MG63 (cell line): ENCODE measurements at regions not wholly inside any gene's neighbourhood (a gene's known extent, or its start where the extent isn't known, plus 50 kb on each side); places are given as distances from the start of the nearest gene placed in this dataset.

Source experiments
- DNase-seq: peaks from one replicate; pipeline ENCODE4 v3.0.0-alpha.2; 2020
- H3K27me3 ChIP-seq: fragments of 250-450 bp; sonication (Bioruptor Pico); 2 replicates; pipeline ENCODE4 v1.5.1; 2020; ENCODE audit warnings: mild to moderate bottlenecking, moderate library complexity
- H3K36me3 ChIP-seq: fragments of 250-450 bp; sonication (Bioruptor Pico); 2 replicates; pipeline ENCODE4 v1.5.1; 2020; ENCODE audit warnings: mild to moderate bottlenecking, moderate library complexity
- H3K4me3 ChIP-seq: fragments of 250-450 bp; sonication (Bioruptor Pico); 2 replicates; pipeline ENCODE4 v1.5.1; 2020; ENCODE audit warnings: mild to moderate bottlenecking, moderate library complexity
- H3K9me3 ChIP-seq: fragments of 250-450 bp; sonication (Bioruptor Pico); 2 replicates; pipeline ENCODE4 v1.5.1; 2020; ENCODE audit warnings: mild to moderate bottlenecking, moderate library complexity

DNA sequence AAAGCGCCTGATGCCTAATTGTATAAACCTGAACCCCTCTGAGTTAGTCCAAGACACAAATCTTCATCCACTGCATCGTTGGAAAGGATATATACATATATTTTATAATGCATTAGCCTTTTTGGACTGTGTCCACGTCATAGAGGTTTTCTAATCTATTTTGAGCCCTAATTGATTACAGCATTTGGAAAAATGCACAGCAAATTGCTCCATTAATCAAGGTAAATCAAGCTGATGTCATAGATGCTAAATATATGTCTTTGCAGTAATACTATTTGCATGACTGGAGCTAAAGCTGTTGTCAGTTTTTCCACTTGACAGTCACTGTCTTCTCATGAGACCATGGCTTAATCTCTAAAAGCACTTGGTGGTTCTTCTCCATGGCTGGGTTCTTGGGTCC, 483.5 kb upstream of the TNC start:
- Histone ChIP-seq H3K4me3 (no peak overlapping the region), H3K27me3 (no peaks in the 10 kb centered on the region), H3K36me3 (no peaks in the 10 kb centered on the region), H3K9me3 (no peaks in the 10 kb centered on the region; the same call in 1 of the 2 replicates)
- DNase-seq, result no peak

DNA sequence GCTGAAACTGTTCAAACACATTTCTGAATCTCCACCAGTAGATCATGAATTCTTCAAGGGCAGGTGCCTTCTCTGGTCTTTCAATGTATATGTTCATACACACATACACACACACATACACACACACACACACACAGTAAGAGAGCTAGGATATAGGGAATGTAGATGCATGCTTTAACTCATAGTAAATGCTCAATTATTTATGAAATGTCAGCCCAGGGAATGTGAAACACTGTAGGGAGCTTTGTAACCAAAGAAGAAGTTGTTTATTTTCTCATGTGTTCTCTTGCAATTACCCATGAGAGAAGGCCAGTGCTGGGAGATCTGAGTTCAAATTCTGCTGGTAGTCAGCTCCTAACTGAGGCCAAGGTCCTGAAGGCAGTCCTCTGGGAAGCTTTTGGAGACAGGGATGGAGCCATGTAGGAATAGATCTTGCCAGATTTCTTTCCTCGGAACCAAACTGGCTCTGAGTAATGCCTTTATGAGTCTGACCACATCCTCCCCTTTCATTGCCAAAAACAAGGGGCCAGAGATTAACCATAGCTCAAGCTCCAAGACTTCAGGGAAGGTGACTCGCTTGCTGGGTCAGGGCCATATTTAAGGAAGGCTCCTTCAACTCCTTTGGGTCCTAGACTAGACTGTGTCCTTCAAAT, 487.0 kb upstream of the TNC start:
- no peak overlapping the region for H3K4me3 ChIP-seq
- peaks cover 6% of the 10 kb centered on the region for H3K9me3 ChIP-seq
- no peaks in the 10 kb centered on the region for H3K27me3 ChIP-seq
- peak; percentile 89 for DNase-seq
- H3K36me3 ChIP-seq, result no peaks in the 10 kb centered on the region

DNA sequence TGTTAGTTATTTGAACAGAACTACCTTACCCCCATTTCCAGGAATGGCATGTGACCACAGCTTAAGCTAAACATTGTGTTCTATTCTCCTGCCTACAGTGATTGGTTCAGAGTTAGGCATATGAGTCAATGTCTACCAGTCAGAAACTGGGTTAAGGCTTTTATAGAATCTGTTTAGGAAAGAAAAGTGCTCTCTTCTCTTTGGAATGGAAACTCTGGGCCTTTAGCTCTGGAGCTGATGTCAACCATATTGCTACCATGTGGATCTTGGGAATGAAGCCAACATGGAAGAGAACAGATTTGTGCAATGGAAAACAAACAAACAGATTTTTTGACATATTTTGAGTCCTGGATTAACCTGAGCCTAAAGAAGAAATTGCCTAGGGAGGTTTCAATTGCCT, 488.9 kb upstream of the TNC start:
- DNase-seq, result no peak
- H3K4me3 ChIP-seq, result no peak overlapping the region
- peaks cover 6% of the 10 kb centered on the region for H3K9me3 ChIP-seq
- H3K36me3 ChIP-seq, result no peaks in the 10 kb centered on the region
- H3K27me3 ChIP-seq, result no peaks in the 10 kb centered on the region

DNA sequence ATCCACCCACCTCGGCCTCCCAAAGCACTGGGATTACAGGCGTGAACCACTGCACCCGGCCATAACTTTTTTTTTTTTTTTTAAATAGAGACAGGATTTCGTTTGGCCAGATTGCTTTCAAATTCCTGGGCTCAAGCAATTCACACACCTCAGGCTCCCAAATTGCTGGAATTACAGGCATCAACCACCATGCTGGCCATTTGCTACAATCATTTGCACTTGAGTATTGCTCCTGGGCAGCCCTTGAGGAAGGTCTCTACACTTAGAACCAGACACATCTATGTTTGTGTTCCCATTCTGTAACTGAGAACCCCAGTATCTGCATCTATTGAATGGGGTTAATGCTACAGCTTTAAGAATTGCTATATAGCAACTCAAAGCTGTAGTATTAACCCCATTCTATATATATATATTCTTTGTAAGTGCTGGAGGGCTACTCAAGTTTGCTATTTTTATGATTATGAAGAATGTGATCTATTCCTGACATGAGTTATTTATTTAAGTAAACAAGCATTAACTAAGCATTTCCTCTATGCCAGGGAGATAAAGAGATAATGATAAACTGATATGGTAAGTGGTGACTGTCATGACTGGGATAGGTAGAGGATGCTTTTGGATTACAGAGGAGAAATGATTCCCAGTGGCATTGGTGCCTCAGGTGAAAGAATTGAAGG, 496.5 kb upstream of the TNC start:
- Histone ChIP-seq H3K9me3 (peaks cover 1% of the 10 kb centered on the region), H3K4me3 (no peak overlapping the region), H3K27me3 (no peaks in the 10 kb centered on the region), H3K36me3 (no peaks in the 10 kb centered on the region)
- DNase-seq, result no peak

DNA sequence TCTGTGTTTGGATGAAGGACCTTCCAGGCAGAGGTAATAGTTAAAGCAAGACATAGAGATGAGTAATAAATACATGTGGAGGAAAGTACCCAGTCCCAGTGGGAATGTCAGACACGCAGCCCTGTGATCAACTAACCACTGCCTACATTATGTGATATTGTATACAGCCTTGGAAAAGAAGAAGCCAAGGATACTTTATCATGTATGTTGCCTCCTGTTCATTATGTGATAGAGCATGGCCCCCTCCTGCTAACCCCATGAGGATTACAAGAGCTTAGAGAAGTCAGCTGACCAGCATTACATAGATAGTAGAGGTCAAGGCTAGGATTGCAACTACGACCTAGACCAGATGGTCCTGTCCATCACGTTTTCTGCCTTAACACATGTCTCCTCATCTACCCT, 497.0 kb upstream of the TNC start:
- H3K27me3 ChIP-seq, result no peaks in the 10 kb centered on the region
- no peaks in the 10 kb centered on the region for H3K9me3 ChIP-seq
- DNase-seq, result no peak
- no peaks in the 10 kb centered on the region for H3K36me3 ChIP-seq
- H3K4me3 ChIP-seq, result no peak overlapping the region

DNA sequence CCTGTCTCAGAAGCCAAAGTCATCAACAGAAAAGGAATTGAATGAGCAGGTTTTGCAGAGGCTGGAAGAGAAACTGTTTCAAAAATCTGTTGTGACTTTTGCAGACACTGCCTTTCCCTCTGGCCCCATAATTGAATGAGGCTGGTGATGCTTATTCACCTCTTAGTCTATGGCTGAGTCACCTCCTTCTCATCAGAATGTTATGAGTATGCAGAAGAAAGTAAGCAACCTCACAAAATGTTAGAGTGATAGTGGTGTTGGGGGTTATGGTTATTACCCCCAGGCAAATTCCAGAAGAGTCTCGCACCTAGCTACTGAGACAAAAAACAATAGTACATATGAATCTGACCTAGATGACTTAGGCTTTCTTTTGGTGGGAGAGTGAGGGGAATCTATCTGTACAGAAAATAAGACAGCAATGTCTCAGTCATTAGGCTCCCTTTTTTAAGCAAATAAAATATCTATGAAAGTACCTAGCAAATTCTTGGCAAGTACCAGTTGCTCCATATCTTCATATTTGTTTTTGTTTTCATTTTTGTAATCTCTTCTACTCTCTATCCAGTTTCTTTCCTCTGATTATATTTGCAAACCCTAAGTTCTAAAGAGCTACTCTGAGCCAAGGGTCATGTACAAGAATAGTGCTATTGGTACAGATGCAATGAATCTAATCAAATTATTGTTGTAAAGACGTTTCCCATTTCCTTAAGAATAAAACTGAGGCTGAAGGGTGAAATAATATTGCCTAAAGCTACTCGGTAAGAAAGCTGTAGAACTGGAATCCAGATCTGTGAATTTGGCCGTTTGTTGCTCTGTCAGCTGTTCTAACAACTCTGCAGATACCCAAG, 498.1 kb upstream of the TNC start:
- H3K4me3 ChIP-seq, result no peak overlapping the region
- H3K36me3 ChIP-seq, result no peaks in the 10 kb centered on the region
- DNase-seq, result peak; percentile 51
- no peaks in the 10 kb centered on the region; the same call in 1 of the 2 replicates for H3K9me3 ChIP-seq
- no peaks in the 10 kb centered on the region for H3K27me3 ChIP-seq

DNA sequence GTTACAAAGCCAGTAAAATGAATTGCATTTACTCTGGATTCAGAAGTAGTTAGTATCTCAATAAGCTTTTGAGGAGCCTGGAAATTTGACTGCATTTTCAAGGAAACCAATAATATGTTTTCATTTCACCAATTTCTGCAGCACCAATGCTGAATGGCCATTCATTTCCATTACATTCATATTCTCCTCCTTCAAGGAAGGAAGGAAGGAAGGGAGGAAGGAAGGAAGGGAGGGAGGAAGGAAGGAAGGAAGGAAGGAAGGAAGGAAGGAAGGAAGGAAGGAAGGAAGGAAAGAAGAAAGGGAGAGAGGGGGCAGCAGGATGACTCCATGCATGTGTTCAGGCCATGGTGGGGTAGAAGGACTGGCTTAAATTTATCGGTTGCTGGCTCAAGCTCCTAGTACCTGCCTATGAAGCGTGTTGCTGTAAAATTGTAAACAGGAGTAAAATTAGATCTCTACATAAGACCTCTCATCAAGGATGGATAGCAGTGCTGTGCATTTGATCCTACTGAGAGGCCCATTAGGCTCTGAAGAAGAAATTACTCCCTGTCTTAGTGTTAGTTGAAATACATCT, 498.8 kb upstream of the TNC start:
- no peak overlapping the region for H3K4me3 ChIP-seq
- DNase-seq, result no peak
- H3K9me3 ChIP-seq, result no peaks in the 10 kb centered on the region; the same call in 1 of the 2 replicates
- H3K36me3 ChIP-seq, result no peaks in the 10 kb centered on the region
- no peaks in the 10 kb centered on the region for H3K27me3 ChIP-seq

DNA sequence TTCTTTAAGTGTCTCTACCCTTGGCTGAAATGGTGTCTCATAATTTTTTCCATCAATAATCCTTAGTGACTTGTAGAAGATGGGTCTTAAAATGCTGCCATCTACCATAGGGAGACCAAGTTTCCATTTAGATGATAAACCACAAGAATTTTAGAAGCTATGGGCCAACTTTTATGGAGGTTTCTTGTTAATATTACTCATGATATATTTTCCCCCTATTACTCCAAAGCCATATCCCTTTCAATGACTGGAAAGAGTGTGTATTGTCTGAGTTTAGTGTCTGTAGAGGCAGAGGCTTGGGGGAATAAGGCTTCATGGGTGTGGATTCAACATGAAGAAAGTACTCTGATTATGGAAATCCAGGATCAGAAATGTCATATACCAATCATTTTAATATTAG, 507.3 kb upstream of the TNC start:
- Histone ChIP-seq H3K27me3 (no peaks in the 10 kb centered on the region), H3K36me3 (no peaks in the 10 kb centered on the region), H3K4me3 (no peak overlapping the region), H3K9me3 (no peaks in the 10 kb centered on the region; the same call in 1 of the 2 replicates)
- DNase-seq, result no peak

DNA sequence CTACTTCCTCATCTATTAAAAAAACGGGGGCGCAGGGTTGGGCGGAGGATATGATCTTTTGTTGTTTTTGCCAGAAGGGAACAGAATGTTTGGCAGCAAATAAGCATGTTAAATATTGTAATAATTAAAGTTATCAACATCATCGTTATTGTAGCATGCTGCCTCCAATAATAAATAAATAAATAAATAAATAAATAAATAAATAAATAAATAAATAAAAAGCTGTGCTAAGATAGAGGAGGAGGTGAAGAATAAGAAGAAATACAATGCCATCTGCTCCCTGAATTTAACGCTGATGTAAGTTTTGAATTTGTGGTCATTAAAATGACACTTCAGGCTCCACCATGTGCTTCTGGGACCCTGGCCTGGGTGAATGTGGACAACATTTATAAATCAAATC, 508.0 kb upstream of the TNC start:
- H3K36me3 ChIP-seq, result no peaks in the 10 kb centered on the region
- no peak for DNase-seq
- H3K27me3 ChIP-seq, result no peaks in the 10 kb centered on the region
- H3K4me3 ChIP-seq, result no peak overlapping the region
- H3K9me3 ChIP-seq, result no peaks in the 10 kb centered on the region; the same call in 1 of the 2 replicates

DNA sequence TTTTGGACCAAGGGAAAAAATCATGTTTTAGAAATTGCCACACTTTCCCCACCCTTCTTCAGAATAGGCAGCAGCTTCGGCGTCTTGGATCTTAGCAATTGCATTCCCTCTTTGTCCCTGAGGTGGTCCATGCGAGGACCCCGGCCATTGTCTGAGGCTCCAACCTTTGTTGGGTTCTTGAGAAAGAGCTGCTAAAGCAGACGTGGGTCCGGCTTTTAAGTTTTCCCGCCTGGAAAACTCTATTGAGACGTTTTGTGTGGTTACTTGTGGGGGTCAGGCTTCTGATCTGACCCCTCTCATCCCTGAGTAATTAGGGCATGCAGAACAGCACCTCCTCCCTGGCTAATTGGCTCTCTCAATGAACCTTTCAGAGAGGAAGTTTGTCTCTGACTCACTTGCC, 509.6 kb upstream of the TNC start:
- H3K9me3 ChIP-seq, result no peaks in the 10 kb centered on the region; the same call in 1 of the 2 replicates
- H3K4me3 ChIP-seq, result no peak overlapping the region
- H3K36me3 ChIP-seq, result no peaks in the 10 kb centered on the region
- no peak for DNase-seq
- H3K27me3 ChIP-seq, result no peaks in the 10 kb centered on the region

DNA sequence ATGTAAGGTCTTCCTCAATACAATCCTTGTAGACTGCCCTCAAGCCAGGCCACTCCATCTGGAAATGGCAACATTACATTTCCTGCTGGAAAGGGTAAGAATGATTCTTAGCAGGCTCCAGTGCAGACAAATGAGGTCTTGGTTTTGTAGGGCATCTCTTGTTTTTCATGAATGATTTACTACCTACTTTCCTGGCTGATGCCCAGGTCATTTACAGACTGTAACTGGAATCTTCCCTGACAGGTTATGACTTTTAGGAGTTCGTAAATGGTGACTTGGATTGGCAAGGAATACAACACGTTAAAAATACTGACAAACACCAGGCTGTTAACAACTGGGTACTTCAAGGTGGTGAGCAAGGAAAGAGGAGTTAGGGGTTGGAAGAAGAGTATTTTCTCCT, 510.5 kb upstream of the TNC start:
- no peak for DNase-seq
- Histone ChIP-seq H3K4me3 (no peak overlapping the region), H3K36me3 (no peaks in the 10 kb centered on the region), H3K27me3 (no peaks in the 10 kb centered on the region), H3K9me3 (no peaks in the 10 kb centered on the region)

DNA sequence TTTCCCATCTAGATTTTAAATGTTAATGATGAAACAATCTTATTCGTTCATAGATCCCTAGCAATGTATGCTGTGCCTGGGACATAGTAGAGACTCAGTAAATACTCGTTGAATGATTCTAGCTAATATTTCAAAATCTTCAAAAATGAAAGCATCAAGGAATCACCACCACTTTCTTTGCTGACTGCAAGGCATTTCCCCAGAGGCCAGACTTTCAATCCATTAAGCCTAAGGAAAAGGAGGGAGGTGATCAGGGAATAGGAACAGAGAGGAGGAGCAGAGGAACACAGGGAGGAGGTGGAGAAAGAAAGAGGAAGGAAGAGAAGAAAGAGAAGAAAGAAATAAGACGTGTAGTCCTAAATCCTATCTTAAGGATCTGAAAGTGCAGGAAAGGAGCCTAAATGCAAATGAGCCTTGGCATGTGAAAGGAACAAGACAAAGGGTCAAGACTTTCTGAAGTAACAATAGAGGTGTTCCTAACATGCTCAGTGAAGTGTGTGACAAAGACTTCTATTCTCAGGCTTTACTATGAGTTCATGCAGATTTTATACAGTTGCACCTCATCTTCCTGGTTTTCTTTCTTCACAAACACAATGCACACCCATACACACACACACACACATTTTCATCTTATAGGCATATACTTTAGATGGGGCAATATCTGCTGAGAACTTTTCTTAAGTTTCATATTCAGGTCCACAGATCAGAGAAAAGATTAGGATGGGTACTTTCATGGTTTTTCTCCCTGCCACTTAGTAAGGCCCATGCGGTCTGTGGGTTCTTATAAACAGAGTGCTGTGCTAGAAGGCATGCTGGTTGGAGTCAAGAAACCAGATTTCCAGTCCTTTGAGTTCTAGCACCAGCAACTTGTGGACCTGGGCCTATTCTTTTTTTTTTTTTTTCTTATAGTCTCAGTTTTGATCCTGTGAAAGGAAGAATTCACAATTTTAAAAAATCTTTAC, 512.2 kb upstream of the TNC start:
- no peak overlapping the region for H3K4me3 ChIP-seq
- DNase-seq, result no peak
- H3K36me3 ChIP-seq, result no peaks in the 10 kb centered on the region
- no peaks in the 10 kb centered on the region for H3K9me3 ChIP-seq
- no peaks in the 10 kb centered on the region for H3K27me3 ChIP-seq

DNA sequence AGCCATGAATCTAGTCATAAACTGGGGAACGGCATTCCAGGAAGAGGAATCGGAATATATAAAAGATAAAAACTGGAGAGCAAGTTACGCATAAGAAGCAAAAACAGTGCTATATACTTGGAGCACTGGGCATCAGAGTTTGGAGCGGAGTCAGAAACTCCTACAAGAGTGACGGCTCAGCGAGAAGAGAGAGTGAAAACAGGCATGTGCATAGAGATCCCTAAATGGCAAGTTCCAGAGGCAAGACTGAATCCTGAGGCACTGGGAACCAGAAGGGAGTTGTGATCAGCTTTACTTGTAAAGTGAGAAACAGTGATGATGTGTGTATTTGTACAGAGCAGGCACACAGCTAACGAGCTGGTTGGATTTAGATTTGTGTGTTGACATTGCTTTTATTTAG, 514.4 kb upstream of the TNC start:
- Histone ChIP-seq H3K9me3 (no peaks in the 10 kb centered on the region), H3K27me3 (no peaks in the 10 kb centered on the region), H3K4me3 (no peak overlapping the region)

DNA sequence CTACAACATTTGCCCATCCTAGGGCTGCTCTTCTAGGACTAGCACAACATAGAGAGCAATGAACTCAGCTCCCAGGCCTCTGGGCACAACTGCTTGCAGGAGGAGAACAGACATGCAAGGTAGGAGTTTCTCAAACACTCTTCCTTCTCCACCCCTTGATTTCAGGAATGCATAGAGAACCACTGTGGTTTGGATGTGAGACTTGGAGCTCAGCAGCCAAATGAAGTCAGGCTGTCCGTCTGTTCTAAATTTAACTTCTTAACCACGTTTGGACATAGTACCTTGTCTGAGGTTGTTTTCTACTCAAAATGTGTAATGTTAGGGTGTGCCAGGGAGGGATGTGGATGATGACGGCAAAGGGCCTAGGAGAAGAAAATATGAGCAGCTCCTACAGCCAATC, 515.1 kb upstream of the TNC start:
- peak; percentile 6 for DNase-seq
- no peak overlapping the region for H3K4me3 ChIP-seq
- no peaks in the 10 kb centered on the region for H3K27me3 ChIP-seq
- H3K36me3 ChIP-seq, result no peaks in the 10 kb centered on the region
- H3K9me3 ChIP-seq, result no peaks in the 10 kb centered on the region

More for the DNA sequence above, 514.4 kb upstream of the TNC start:
- no peak for DNase-seq
- no peaks in the 10 kb centered on the region for H3K36me3 ChIP-seq

DNA sequence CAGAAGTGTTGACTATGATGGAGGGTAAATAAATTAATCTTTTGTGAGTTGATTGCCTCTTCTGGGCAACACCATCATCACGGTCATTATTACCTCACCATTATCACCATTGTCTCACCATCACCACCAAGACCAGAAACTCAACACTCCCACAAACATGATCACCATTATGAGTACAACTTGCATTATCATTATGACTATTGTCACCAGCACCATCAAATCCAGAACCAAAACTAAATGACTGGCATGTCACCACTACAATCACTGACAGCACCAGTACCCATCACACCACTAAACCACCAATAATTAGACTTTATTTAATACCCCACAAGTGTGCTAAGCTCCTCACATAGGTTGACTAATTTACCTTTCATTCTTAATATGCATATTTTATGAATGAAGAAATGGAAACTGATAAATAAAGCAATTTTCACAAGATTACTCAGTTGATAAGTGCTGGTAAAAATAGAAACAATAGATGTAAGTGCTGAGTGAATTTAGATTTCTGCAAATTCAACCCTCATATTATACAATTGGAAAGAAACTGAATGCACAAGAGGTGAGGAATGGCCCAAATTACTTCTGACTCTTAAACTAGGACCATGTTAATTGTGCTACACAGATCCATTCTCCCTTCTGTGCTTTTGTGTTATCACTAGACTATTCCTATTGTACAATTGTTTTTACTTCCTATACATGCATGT, 517.8 kb upstream of the PAPPA start:
- H3K9me3 ChIP-seq, result no peaks in the 10 kb centered on the region
- H3K4me3 ChIP-seq, result no peak overlapping the region
- H3K36me3 ChIP-seq, result no peaks in the 10 kb centered on the region
- H3K27me3 ChIP-seq, result no peaks in the 10 kb centered on the region
- DNase-seq, result no peak

DNA sequence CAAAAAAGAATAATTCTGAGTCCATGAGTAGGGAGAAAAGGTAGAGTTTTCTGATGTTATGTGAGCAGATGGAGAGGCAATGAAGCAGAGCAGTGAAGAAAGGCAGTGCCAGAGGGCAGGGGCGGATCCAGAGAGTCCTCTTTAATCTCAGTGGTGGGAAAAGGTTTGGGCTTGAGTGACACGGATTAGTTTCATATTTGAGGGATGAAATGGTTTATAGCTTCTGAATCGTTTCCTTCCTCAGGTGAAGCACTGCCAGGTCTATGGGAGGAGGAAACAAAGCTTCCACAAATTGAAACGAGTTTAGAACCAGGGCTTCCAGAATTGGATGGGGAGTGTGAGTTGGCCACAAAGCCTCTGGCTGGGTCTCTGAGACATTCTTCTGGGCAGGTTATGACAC, 517.0 kb upstream of the PAPPA start:
- H3K9me3 ChIP-seq, result no peaks in the 10 kb centered on the region
- H3K4me3 ChIP-seq, result no peak overlapping the region
- no peaks in the 10 kb centered on the region for H3K36me3 ChIP-seq
- DNase-seq, result no peak
- no peaks in the 10 kb centered on the region for H3K27me3 ChIP-seq
